ENCODE measurements at regions not wholly inside any gene's neighbourhood (a gene's known extent, or its start where the extent isn't known, plus 50 kb on each side); places are given as distances from the start of the nearest gene placed in this dataset.

GRCh38 chr5:125011947-125012346 is 265.5 kb upstream of the ZNF608 start:
- no peak overlapping the region for H3K27ac Mint-ChIP-seq
- no peaks in the 10 kb centered on the region for H3K36me3 Mint-ChIP-seq (ENCODE audit: insufficient read depth in 2 of 2)
- DNase-seq (no peak), ATAC-seq (replicated peaks in 1 of 2) (no peak)
- H3K4me3 Mint-ChIP-seq: no peak overlapping the region
- H3K4me1 Mint-ChIP-seq (ENCODE audit: low read depth): no peaks in the 10 kb centered on the region
- H3K9me3 Mint-ChIP-seq: peaks cover 0 to 3% of the 10 kb centered on the region in 2 donors
- H3K27me3 Mint-ChIP-seq (ENCODE audit: low read depth): no peaks in the 10 kb centered on the region

GRCh38 chr5:125012727-125013451 is 266.4 kb upstream of the ZNF608 start:
- no peaks in the 10 kb centered on the region for H3K27me3 Mint-ChIP-seq (ENCODE audit: low read depth)
- DNase-seq (no peak), ATAC-seq (replicated peaks in 1 of 2) (no peak)
- H3K4me1 Mint-ChIP-seq (ENCODE audit: low read depth): no peaks in the 10 kb centered on the region
- no peak overlapping the region for H3K27ac Mint-ChIP-seq
- H3K9me3 Mint-ChIP-seq: peaks cover 0 to 2% of the 10 kb centered on the region in 2 donors
- H3K36me3 Mint-ChIP-seq (ENCODE audit: insufficient read depth in 2 of 2): no peaks in the 10 kb centered on the region
- no peak overlapping the region for H3K4me3 Mint-ChIP-seq

- Mint-ChIP-seq H3K4me3 (no peak overlapping the region), H3K4me1 (ENCODE audit: low read depth) (no peaks in the 10 kb centered on the region), H3K27ac (no peak overlapping the region), H3K27me3 (ENCODE audit: low read depth) (no peaks in the 10 kb centered on the region), H3K9me3 (peaks cover 0 to 4% of the 10 kb centered on the region in 2 donors), H3K36me3 (ENCODE audit: insufficient read depth in 2 of 2) (no peaks in the 10 kb centered on the region)
- ATAC-seq (replicated peaks in 1 of 2) (no peak), DNase-seq (no peak)
Measured at GRCh38 chr5:125014202-125014601, 267.8 kb upstream of the ZNF608 start.

- Mint-ChIP-seq H3K27me3 (ENCODE audit: low read depth) (no peaks in the 10 kb centered on the region), H3K36me3 (ENCODE audit: insufficient read depth in 2 of 2) (no peaks in the 10 kb centered on the region), H3K4me3 (no peak overlapping the region), H3K4me1 (ENCODE audit: low read depth) (no peaks in the 10 kb centered on the region), H3K9me3 (peaks cover 2 to 4% of the 10 kb centered on the region in 2 donors), H3K27ac (no peak overlapping the region)
- ATAC-seq (replicated peaks in 1 of 2) (no peak), DNase-seq (no peak)
Measured at GRCh38 chr5:125017796-125018195, 271.4 kb upstream of the ZNF608 start.

GRCh38 chr5:125023673-125024072 is 277.2 kb upstream of the ZNF608 start:
- no peaks in the 10 kb centered on the region for H3K36me3 Mint-ChIP-seq (ENCODE audit: insufficient read depth in 2 of 2)
- no peak overlapping the region for H3K4me3 Mint-ChIP-seq
- ATAC-seq (replicated peaks in 1 of 2): no peak
- peaks cover 2 to 4% of the 10 kb centered on the region in 2 donors for H3K9me3 Mint-ChIP-seq
- no peak for DNase-seq
- no peaks in the 10 kb centered on the region for H3K27me3 Mint-ChIP-seq (ENCODE audit: low read depth)
- H3K4me1 Mint-ChIP-seq (ENCODE audit: low read depth): no peaks in the 10 kb centered on the region
- no peak overlapping the region for H3K27ac Mint-ChIP-seq

GRCh38 chr5:125026867-125027731 is 280.7 kb upstream of the ZNF608 start:
- no peak for DNase-seq
- H3K4me3 Mint-ChIP-seq: no peak overlapping the region
- no peaks in the 10 kb centered on the region for H3K4me1 Mint-ChIP-seq (ENCODE audit: low read depth)
- no peak for ATAC-seq (replicated peaks in 1 of 2)
- H3K36me3 Mint-ChIP-seq (ENCODE audit: insufficient read depth in 2 of 2): no peaks in the 10 kb centered on the region
- no peaks in the 10 kb centered on the region for H3K27me3 Mint-ChIP-seq (ENCODE audit: low read depth)
- no peak overlapping the region for H3K27ac Mint-ChIP-seq
- H3K9me3 Mint-ChIP-seq: peaks cover 0 to 2% of the 10 kb centered on the region in 2 donors

- ATAC-seq (replicated peaks in 1 of 2) (no peak), DNase-seq (no peak)
- Mint-ChIP-seq H3K27me3 (ENCODE audit: low read depth) (no peaks in the 10 kb centered on the region), H3K9me3 (peaks cover 0 to 2% of the 10 kb centered on the region in 2 donors), H3K4me3 (no peak overlapping the region), H3K27ac (no peak overlapping the region), H3K36me3 (ENCODE audit: insufficient read depth in 2 of 2) (no peaks in the 10 kb centered on the region), H3K4me1 (ENCODE audit: low read depth) (no peaks in the 10 kb centered on the region)
Measured at GRCh38 chr5:125032286-125032685, 285.8 kb upstream of the ZNF608 start.

- H3K27me3 Mint-ChIP-seq (ENCODE audit: low read depth): no peaks in the 10 kb centered on the region
- no peak for DNase-seq
- H3K9me3 Mint-ChIP-seq: peaks cover 1 to 4% of the 10 kb centered on the region in 2 donors
Measured at GRCh38 chr5:125033602-125034001, 287.2 kb upstream of the ZNF608 start.

GRCh38 chr5:125034331-125034730 is 287.9 kb upstream of the ZNF608 start:
- ATAC-seq (replicated peaks in 1 of 2) (no peak), DNase-seq (no peak)
- Mint-ChIP-seq H3K27ac (no peak overlapping the region), H3K36me3 (ENCODE audit: insufficient read depth in 2 of 2) (no peaks in the 10 kb centered on the region), H3K4me3 (no peak overlapping the region), H3K4me1 (ENCODE audit: low read depth) (no peaks in the 10 kb centered on the region), H3K9me3 (peaks cover 2 to 7% of the 10 kb centered on the region in 2 donors), H3K27me3 (ENCODE audit: low read depth) (no peaks in the 10 kb centered on the region)

More at GRCh38 chr5:125033602-125034001, 287.2 kb upstream of the ZNF608 start:
- Mint-ChIP-seq H3K27ac (no peak overlapping the region), H3K36me3 (ENCODE audit: insufficient read depth in 2 of 2) (no peaks in the 10 kb centered on the region), H3K4me1 (ENCODE audit: low read depth) (no peaks in the 10 kb centered on the region), H3K4me3 (no peak overlapping the region)
- ATAC-seq (replicated peaks in 1 of 2): no peak

- H3K4me3 Mint-ChIP-seq: no peak overlapping the region
- H3K4me1 Mint-ChIP-seq (ENCODE audit: low read depth): no peaks in the 10 kb centered on the region
- peaks cover 2 to 8% of the 10 kb centered on the region in 2 donors for H3K9me3 Mint-ChIP-seq
- no peak overlapping the region for H3K27ac Mint-ChIP-seq
- ATAC-seq (replicated peaks in 1 of 2): no peak
- no peaks in the 10 kb centered on the region for H3K27me3 Mint-ChIP-seq (ENCODE audit: low read depth)
- H3K36me3 Mint-ChIP-seq (ENCODE audit: insufficient read depth in 2 of 2): no peaks in the 10 kb centered on the region
- DNase-seq: no peak
Measured at GRCh38 chr5:125036494-125036893, 290.1 kb upstream of the ZNF608 start.

- no peaks in the 10 kb centered on the region for H3K4me1 Mint-ChIP-seq (ENCODE audit: low read depth)
- H3K27me3 Mint-ChIP-seq (ENCODE audit: low read depth): no peaks in the 10 kb centered on the region
- H3K36me3 Mint-ChIP-seq (ENCODE audit: insufficient read depth in 2 of 2): no peaks in the 10 kb centered on the region
- DNase-seq (no peak), ATAC-seq (replicated peaks in 1 of 2) (no peak)
- no peak overlapping the region for H3K4me3 Mint-ChIP-seq
- H3K9me3 Mint-ChIP-seq: peaks cover 2 to 8% of the 10 kb centered on the region in 2 donors
- no peak overlapping the region for H3K27ac Mint-ChIP-seq
Measured at GRCh38 chr5:125037020-125037419, 290.6 kb upstream of the ZNF608 start.

- H3K4me1 Mint-ChIP-seq (ENCODE audit: low read depth): no peaks in the 10 kb centered on the region
- ATAC-seq (replicated peaks in 1 of 2): no peak
- H3K36me3 Mint-ChIP-seq (ENCODE audit: insufficient read depth in 2 of 2): no peaks in the 10 kb centered on the region
- no peak overlapping the region for H3K4me3 Mint-ChIP-seq
- no peaks in the 10 kb centered on the region for H3K27me3 Mint-ChIP-seq (ENCODE audit: low read depth)
- peaks cover 2 to 8% of the 10 kb centered on the region in 2 donors for H3K9me3 Mint-ChIP-seq
- no peak for DNase-seq
- no peak overlapping the region for H3K27ac Mint-ChIP-seq
Measured at GRCh38 chr5:125037530-125037929, 291.1 kb upstream of the ZNF608 start.

GRCh38 chr5:125038477-125038876 is 292.0 kb upstream of the ZNF608 start:
- no peak for ATAC-seq (replicated peaks in 1 of 2)
- H3K9me3 Mint-ChIP-seq: peaks cover 2 to 8% of the 10 kb centered on the region in 2 donors
- no peak overlapping the region for H3K4me3 Mint-ChIP-seq
- no peak overlapping the region for H3K27ac Mint-ChIP-seq
- no peak for DNase-seq
- H3K27me3 Mint-ChIP-seq (ENCODE audit: low read depth): no peaks in the 10 kb centered on the region
- H3K4me1 Mint-ChIP-seq (ENCODE audit: low read depth): no peaks in the 10 kb centered on the region
- H3K36me3 Mint-ChIP-seq (ENCODE audit: insufficient read depth in 2 of 2): no peaks in the 10 kb centered on the region
